SK-N-SH (cell line): ENCODE measurements at regions not wholly inside any gene's neighbourhood (a gene's known extent, or its start where the extent isn't known, plus 50 kb on each side); places are given as distances from the start of the nearest gene placed in this dataset.
A peak's percentile ranks its signal among the peaks of the same experiment; 100 is the strongest.

Source experiments
- CTCF ChIA-PET: fragments of 300-600, 350-600 bp; formaldehyde crosslinking; extraction: SDS; loops from one replicate; lab custom pipeline; 2021; lab: Yijun Ruan, JAX
- POLR2A ChIA-PET: fragments of 350-600 bp; sonication (Branson Sonifier 250); formaldehyde crosslinking; extraction: SDS; loops from one replicate; lab custom pipeline; 2020; ENCODE audit warnings: antibody characterized with exemption, inconsistent platforms; lab: Yijun Ruan, JAX
- DNase-seq: peaks from one replicate; pipeline ENCODE4 v3.0.0; 2012
- H2AFZ ChIP-seq: fragments of 200-600 bp; sonication (generic); 2 replicates; pipeline ENCODE4 v1.8.1; 2016; ENCODE audit warnings: antibody characterized with exemption, mild to moderate bottlenecking, low read depth
- H3F3A ChIP-seq: fragments of 200-600 bp; sonication (generic); replicated peaks from 2 replicates; pipeline ENCODE3; 2016; ENCODE audit warnings: antibody characterized with exemption, mild to moderate bottlenecking; ENCODE audit not compliant: insufficient read depth
- H3K27ac ChIP-seq, 2 experiments: fragments of 200-500 bp in 1 of 2; fragments of 200-600 bp in 1 of 2; sonication (Bioruptor generic) in 1 of 2; sonication (generic), shearing (Covaris generic) in 1 of 2; 2 replicates each; pipeline versions ENCODE4 v1.5.1 to v1.6.1; 2014 to 2016; ENCODE audit warnings: low read depth in 2 of 2, inconsistent platforms in 1 of 2, low read length in 1 of 2, mild to moderate bottlenecking in 1 of 2, mixed read lengths in 1 of 2
- H3K27me3 ChIP-seq: fragments of 200-600 bp; sonication (generic), shearing (Covaris generic); 2 replicates; pipeline ENCODE4 v1.6.1; 2016; ENCODE audit warnings: mixed run types; ENCODE audit not compliant: insufficient read depth
- H3K36me3 ChIP-seq, 2 experiments: fragments of 200-500 bp in 1 of 2; fragments of 200-600 bp in 1 of 2; sonication (Bioruptor generic) in 1 of 2; sonication (generic) in 1 of 2; replicated peaks in 1 of 2; 2 replicates each; pipeline versions ENCODE3 to v1.5.1; 2014 to 2016; ENCODE audit warnings: low read length in 1 of 2, mild to moderate bottlenecking in 1 of 2; ENCODE audit not compliant: insufficient read depth in 2 of 2, control insufficient read depth in 1 of 2
- H3K4me1 ChIP-seq, 2 experiments: fragments of 200-500 bp in 1 of 2; fragments of 200-600 bp in 1 of 2; sonication (Bioruptor generic) in 1 of 2; sonication (generic), shearing (Covaris generic) in 1 of 2; 2 replicates each; pipeline versions ENCODE4 v1.5.1 to v1.6.1; 2014 to 2016; ENCODE audit warnings: low read depth in 1 of 2, low read length in 1 of 2, mixed run types in 1 of 2; ENCODE audit not compliant: insufficient read depth in 2 of 2, control insufficient read depth in 1 of 2
- H3K4me2 ChIP-seq: fragments of 200-600 bp; sonication (generic), shearing (Covaris generic); 2 replicates; pipeline ENCODE4 v1.6.1; 2017; ENCODE audit warnings: mixed run types
- H3K4me3 ChIP-seq, 2 experiments: fragments of 200-500 bp in 1 of 2; fragments of 200-600 bp in 1 of 2; sonication (Bioruptor generic) in 1 of 2; sonication (generic), shearing (Covaris generic) in 1 of 2; 2 replicates each; pipeline versions ENCODE4 v1.5.1 to v1.8.1; 2014 to 2016; ENCODE audit warnings: low read depth in 2 of 2, inconsistent platforms in 1 of 2, low read length in 1 of 2, mild to moderate bottlenecking in 1 of 2, mixed read lengths in 1 of 2, moderate library complexity in 1 of 2
- H3K79me2 ChIP-seq: fragments of 200-600 bp; sonication (generic); 2 replicates; pipeline ENCODE4 v1.8.1; 2017; ENCODE audit warnings: mild to moderate bottlenecking; ENCODE audit not compliant: insufficient read depth
- H3K9ac ChIP-seq: fragments of 200-600 bp; sonication (generic); 2 replicates; pipeline ENCODE4 v1.6.1; 2017; ENCODE audit warnings: mixed run types
- H3K9me2 ChIP-seq: fragments of 200-600 bp; sonication (generic); 2 replicates; pipeline ENCODE4 v1.6.1; 2017; ENCODE audit warnings: mixed run types
- H3K9me3 ChIP-seq: fragments of 200-600 bp; sonication (generic); 2 replicates; pipeline ENCODE4 v1.6.1; 2017; ENCODE audit warnings: mixed run types, mild to moderate bottlenecking, moderate library complexity
- H4K20me1 ChIP-seq: fragments of 200-600 bp; sonication (generic); 2 replicates; pipeline ENCODE4 v1.6.1; 2017; ENCODE audit warnings: mild to moderate bottlenecking, mixed run types; ENCODE audit not compliant: insufficient read depth
- EP300 ChIP-seq, 2 experiments: IDR thresholded peaks; 2 replicates each; pipeline versions ENCODE4 v1.4.0 to v1.6.1; 2012; ENCODE audit warnings: borderline replicate concordance in 1 of 2, low read depth in 1 of 2, low read length in 1 of 2
- EZH2phosphoT487 ChIP-seq: fragments of 200-600 bp; sonication (generic); IDR thresholded peaks from 2 replicates; pipeline ENCODE4 v1.6.1; 2017; ENCODE audit warnings: low read depth, mixed run types, mild to moderate bottlenecking, antibody characterized with exemption, moderate library complexity, borderline replicate concordance
- GABPA ChIP-seq: IDR thresholded peaks from 2 replicates; pipeline ENCODE4 v1.4.0; 2012; ENCODE audit warnings: low read depth, mild to moderate bottlenecking
- GATA2 ChIP-seq: sonication (generic); formaldehyde crosslinking; IDR thresholded peaks from 2 replicates; pipeline ENCODE4 v1.5.0; 2020; ENCODE audit warnings: mild to moderate bottlenecking, missing genetic modification reagents
- JUND ChIP-seq: IDR thresholded peaks from 2 replicates; pipeline ENCODE4 v1.4.0; 2012
- MXI1 ChIP-seq: IDR thresholded peaks from 2 replicates; pipeline ENCODE4 v1.6.1; 2012; ENCODE audit warnings: mild to moderate bottlenecking, low read depth, low read length, improper control_type of control experiment
- RXRA ChIP-seq: IDR thresholded peaks from 2 replicates; pipeline ENCODE4 v1.4.0; 2012; ENCODE audit warnings: low read depth, mild to moderate bottlenecking, borderline replicate concordance
- SMC3 ChIP-seq: IDR thresholded peaks from 2 replicates; pipeline ENCODE4 v1.6.1; 2012; ENCODE audit warnings: low read depth, low read length, improper control_type of control experiment
- TCF12 ChIP-seq: IDR thresholded peaks from 2 replicates; pipeline ENCODE4 v1.4.0; 2012
- TEAD4 ChIP-seq: IDR thresholded peaks from 2 replicates; pipeline ENCODE4 v1.4.0; 2012; ENCODE audit warnings: mild to moderate bottlenecking, borderline replicate concordance; ENCODE audit not compliant: insufficient read depth
- YY1 ChIP-seq: IDR thresholded peaks from 2 replicates; pipeline ENCODE4 v1.4.0; 2012; ENCODE audit warnings: low read depth, mild to moderate bottlenecking
- WGBS: methylation state at CpG from one replicate; pipeline ENCODE4 v1.1.6; 2017; ENCODE audit warnings: low lambda C conversion rate; 5-methylcytosine and 5-hydroxymethylcytosine counted together
- TF ChIP-seq, protein P1 (sequence below): IDR thresholded peaks from 2 replicates; pipeline ENCODE4 v1.6.1; 2012; ENCODE audit warnings: mild to moderate bottlenecking, low read depth, low read length, moderate library complexity

DNA sequence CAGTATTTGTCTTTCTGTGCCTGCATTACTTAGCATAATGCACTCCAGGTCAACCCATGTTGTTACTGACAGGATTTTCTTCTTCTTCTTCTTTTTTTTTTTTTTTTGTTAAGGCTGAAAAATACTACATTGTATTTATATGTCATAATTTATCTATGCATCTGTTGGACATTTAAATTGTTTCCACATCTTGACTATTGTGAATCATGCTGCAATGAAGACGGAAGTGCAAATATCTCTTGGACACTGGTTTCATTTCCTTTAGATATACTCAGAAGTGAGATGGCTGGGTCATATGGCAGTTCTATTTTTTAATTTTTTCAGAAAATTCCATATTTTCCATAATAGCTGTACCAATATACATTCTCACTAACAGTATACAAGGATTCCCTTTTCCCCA is 272.7 kb upstream of the PMFBP1 start (continued):
- no peak for TF ChIP-seq YY1
- TF ChIP-seq JUND: no peak
- TF ChIP-seq, protein P1, sequence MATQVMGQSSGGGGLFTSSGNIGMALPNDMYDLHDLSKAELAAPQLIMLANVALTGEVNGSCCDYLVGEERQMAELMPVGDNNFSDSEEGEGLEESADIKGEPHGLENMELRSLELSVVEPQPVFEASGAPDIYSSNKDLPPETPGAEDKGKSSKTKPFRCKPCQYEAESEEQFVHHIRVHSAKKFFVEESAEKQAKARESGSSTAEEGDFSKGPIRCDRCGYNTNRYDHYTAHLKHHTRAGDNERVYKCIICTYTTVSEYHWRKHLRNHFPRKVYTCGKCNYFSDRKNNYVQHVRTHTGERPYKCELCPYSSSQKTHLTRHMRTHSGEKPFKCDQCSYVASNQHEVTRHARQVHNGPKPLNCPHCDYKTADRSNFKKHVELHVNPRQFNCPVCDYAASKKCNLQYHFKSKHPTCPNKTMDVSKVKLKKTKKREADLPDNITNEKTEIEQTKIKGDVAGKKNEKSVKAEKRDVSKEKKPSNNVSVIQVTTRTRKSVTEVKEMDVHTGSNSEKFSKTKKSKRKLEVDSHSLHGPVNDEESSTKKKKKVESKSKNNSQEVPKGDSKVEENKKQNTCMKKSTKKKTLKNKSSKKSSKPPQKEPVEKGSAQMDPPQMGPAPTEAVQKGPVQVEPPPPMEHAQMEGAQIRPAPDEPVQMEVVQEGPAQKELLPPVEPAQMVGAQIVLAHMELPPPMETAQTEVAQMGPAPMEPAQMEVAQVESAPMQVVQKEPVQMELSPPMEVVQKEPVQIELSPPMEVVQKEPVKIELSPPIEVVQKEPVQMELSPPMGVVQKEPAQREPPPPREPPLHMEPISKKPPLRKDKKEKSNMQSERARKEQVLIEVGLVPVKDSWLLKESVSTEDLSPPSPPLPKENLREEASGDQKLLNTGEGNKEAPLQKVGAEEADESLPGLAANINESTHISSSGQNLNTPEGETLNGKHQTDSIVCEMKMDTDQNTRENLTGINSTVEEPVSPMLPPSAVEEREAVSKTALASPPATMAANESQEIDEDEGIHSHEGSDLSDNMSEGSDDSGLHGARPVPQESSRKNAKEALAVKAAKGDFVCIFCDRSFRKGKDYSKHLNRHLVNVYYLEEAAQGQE: no peak
- no peak for TF ChIP-seq TCF12
- TF ChIP-seq GABPA: no peak

DNA sequence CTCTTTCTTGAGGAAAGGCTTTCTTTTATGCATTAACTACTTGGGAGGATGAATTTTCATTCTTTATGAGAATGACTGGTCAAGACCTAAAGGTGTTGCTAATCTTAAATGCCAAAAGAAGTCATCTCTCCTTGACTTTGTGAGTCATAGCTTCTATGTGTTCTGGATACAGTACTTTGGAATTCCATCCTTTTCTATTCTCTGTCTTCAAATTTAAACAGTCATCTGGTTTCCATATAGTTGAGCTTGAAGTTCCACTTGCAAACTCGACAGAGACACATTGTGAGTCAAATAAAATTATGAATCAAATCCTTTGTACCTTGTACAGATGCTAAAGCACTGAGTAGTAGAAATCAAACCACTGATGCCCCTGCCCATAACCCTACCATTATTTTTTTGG is 271.9 kb upstream of the PMFBP1 start:
- ChIA-PET POLR2A (no interaction called here), CTCF (no interaction called here)
- Histone ChIP-seq H3F3A (no peaks in the 10 kb centered on the region), H4K20me1 (no peaks in the 10 kb centered on the region), H3K9me3 (no peaks in the 10 kb centered on the region), H3K27me3 (no peaks in the 10 kb centered on the region), H3K27ac (no peak overlapping the region), H3K4me2 (no peak overlapping the region), H3K9ac (no peak overlapping the region), H3K9me2 (no peaks in the 10 kb centered on the region), H3K79me2 (no peaks in the 10 kb centered on the region), H3K4me1 (no peaks in the 10 kb centered on the region), H2AFZ (no peak overlapping the region), H3K36me3 (no peaks in the 10 kb centered on the region), H3K4me3 (no peak overlapping the region)
- 3% methylated on average over 1 of the region's 1 CpG for WGBS
- TF ChIP-seq TCF12 (peak; percentile 35), EP300 (IDR thresholded peaks at IDR 0.05; ENCODE audit: borderline replicate concordance in 1 of 2, low read depth in 1 of 2, low read length in 1 of 2) (0 out of 4 replicates have a peak, but pooled peaks of 1 of the 2 experiments have one; percentile 5), MXI1 (no peak), SMC3 (no peak), RXRA (no peak), GATA2 (CRISPR knock-in tag) (no peak), TEAD4 (no peak), EZH2phosphoT487 (no peak)
- DNase-seq: no peak
